GM21723 (cell line): ENCODE measurements at regions not wholly inside any gene's neighbourhood (a gene's known extent, or its start where the extent isn't known, plus 50 kb on each side); places are given as distances from the start of the nearest gene placed in this dataset.
"Not testable (repeated sequence)": the region's sequence is repeated elsewhere in the genome, so short reads cannot be mapped to it uniquely, and the experiment has no call there.

ENCODE experiments used
- ATAC-seq: cut with Tn5 transposase; IDR thresholded peaks from one replicate; pipeline ENCODE4 v1.9.1; 2021; ENCODE audit warnings: mild to moderate bottlenecking, moderate library complexity; ENCODE audit not compliant: unreplicated experiment

GRCh38 chrX:13428053-13428786 lies 108.4 kb upstream of the ATXN3L start:
- ATAC-seq: no peak

- no peak for ATAC-seq
Observed at GRCh38 chrX:13427441-13428052, 107.7 kb upstream of the ATXN3L start.

DNA sequence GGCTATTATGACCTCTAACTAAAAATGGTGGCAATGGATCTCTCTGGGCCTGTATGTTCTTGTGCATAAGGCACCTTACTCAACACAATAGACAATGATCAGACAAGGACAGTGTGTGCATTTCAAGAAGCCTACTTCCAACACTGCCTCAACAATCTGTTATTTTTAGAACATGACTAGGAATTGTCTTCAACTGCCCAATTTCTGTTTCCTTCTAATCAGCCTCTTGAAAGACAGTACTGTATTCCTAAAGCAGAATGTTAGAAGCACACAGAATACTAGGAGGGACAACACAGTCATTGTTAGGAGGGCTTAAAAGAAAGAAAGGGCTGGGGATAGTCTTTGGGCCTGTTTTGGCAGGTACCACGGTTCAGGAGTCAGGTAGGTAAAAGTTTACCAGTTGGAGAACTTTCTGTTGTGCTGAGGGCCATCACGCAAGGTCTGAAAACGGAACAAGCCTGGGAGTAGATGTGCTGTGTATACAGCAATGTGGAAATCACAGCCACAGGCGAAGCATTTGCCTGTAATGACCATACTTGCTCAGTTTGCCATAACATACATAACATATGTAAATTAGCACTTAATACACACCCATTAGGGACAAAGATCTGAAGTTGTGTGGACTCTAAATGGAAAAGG lies 100.8 kb upstream of the ATXN3L start:
- no peak for ATAC-seq

DNA sequence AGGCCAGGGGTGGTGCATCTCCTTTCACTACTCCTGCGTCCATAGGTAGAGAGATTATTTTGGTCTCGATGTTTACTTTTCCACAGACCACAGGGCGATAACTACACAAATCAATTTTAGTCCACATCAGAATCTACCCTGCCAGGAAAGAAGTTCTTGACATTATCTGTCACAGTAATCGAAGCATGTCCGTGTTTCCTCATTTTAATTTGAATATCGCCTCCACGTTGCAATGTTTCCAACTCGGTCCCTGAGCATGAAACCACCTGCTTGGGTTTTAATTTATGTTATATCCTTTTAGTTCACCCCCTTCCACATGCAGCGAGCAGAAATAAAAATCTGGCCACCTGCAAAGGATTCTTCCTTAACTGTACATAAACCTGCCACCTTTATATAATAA lies 100.1 kb upstream of the ATXN3L start:
- no peak for ATAC-seq

DNA sequence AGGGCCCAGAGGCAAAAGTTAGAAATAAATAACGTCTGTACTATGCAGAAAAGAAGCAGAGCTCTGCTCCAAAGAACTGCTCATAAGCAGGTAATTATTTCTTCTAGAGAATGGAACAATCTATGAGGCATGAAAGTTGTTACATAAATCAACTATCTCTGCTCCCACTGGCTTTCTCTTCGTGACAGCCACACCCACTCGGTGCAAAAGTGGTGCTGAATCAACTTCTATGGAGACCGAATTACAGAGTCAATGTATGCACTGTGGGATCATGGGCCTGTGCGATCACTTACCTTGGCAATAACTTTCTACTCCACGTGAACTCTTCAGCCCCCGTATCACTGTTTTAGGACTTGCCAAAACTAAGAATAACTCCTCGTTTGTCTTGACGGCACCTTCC lies 99.4 kb upstream of the ATXN3L start:
- no peak for ATAC-seq

GRCh38 chrX:13418126-13419097 lies 98.6 kb upstream of the ATXN3L start:
- ATAC-seq: no peak

GRCh38 chrX:13415509-13415908 lies 95.7 kb upstream of the ATXN3L start:
- no peak for ATAC-seq

- no peak for ATAC-seq
Observed at GRCh38 chrX:13414006-13414647, 94.3 kb upstream of the ATXN3L start.

DNA sequence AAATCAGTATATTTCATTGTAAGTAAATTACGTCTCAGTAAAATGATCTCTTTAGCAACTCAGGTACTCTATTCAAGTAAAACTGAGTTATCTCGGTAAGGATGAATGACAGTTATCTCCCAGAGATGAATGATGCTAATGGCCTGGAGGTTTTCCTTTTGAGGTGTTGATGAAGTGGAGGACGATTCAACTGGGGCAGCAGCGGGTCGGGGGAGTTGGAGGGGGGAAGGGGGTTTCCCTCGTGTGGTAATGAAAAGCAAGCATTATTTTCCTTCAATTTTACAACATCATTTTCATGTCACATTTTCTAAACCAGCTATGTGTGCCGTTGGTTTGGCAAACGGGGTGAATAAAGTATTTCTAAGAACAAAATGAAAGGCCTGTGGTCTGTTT lies 92.4 kb upstream of the ATXN3L start:
- ATAC-seq: no peak

DNA sequence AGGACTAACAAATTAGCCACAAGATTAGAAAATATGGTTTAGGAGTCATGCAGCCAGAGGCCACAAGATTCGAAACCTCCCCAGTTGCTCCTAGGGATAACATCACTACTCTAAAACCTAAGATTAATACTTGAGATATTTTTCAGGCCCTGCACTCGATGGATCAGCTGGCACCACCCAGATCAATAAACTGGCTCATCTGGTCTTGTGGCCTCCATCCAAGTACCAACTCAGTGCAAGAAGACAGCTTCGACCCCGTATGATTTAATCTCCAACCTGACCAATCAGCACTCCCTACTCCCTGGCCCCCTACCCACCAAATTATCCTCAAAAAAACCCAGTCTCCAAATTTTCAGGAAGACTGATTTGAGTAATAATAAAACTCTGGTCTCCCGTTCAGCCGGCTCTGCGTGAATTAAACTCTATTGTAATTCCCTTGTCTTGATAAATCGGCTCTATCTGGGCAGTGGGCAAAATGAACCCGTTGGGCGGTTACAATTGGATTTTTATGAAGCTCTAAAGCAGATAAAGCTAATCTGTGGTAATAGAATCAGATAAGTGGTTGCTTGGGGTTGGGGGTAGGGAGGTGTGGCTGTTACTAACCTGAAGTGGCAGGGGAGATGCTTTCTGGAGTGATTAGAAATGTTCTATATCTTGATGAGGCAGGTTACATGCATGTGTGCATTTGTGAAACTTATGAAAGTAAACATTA lies 91.8 kb upstream of the ATXN3L start:
- no peak for ATAC-seq

DNA sequence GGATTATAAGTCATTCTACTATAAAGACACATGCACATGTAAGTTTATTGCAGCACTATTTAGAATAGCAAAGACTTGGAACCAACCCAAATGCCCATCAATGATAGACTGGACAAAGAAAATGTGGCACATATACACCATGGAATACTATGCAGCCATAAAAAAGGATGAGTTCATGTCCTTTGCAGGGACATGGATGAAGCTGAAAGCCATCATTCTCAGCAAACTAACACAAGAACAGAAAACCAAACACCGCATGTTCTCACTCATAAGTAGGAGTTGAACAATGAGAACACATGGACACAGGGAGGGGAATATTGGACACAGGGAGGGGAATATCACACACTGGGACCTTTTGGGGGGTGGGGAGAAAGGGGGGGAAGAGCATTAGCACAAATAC lies 88.7 kb upstream of the ATXN3L start:
- ATAC-seq: not testable (repeated sequence)

GRCh38 chrX:13404777-13405176 lies 84.9 kb upstream of the ATXN3L start:
- not testable (repeated sequence) for ATAC-seq

GRCh38 chrX:13404364-13404763 lies 84.5 kb upstream of the ATXN3L start:
- ATAC-seq: no peak

GRCh38 chrX:13401724-13402123 lies 81.9 kb upstream of the ATXN3L start:
- ATAC-seq: no peak

GRCh38 chrX:13398839-13399238 lies 79.0 kb upstream of the ATXN3L start:
- ATAC-seq: no peak

DNA sequence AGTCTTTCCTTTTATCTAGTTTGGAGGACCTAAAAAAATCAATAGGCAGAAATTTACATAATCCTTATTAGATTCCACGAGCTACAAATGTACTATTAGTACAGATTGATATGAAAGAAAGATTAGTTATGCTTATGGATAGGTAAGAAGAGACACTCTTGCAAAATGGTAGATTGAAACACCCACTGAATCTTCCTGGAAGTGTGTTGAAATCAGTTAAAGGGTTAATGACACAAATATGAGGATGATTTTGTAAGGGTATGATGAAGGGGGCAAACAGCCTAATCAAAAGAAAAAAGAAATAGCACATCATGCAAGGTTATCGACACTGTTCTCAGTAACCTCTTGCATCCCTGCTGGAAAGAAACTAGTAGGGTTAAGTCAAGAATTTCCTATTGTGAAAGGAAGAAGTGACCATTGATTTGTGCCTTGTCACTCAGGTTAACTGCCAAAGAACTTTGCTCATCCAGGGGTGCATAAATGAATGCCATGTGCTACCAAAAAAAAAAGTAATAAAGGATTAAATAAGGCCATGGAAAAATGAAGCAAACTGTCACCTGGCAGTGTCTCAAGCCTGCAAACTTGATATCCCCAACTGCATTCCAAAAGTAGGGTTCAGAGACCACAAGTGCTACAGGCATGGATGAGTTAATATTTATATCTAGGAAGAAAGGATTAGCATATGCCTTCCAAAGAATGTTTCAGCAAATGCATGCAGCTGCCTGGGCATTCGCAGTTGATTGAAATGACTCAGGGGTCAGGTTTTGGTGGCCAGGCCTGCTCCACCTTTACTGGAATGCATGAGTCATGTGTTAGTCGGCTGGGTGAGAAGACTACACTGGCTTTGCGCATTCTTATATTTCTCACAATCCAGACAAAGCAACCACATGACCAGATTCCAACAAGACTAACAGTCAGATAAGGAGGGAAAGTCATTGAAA lies 78.3 kb upstream of the ATXN3L start:
- ATAC-seq: no peak

DNA sequence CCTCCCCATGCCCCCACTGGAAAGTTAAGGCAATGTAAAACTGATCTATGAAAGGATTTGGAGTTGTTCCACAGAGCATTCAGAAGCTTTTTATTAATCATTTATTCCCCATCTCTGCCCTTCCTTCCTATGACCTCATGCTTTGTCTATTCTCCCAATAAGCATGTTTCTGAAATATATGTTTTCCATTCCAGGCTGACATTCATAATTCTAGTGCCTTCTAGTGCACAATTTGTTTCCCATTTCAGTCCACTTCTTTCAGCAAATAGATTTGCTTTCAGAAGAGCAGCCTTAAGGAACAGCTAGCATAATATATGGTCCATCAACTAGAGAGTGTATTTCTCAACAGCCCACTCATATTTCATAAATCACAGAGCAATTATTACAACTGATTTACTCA lies 77.1 kb upstream of the ATXN3L start:
- ATAC-seq: no peak

- no peak for ATAC-seq
Observed at GRCh38 chrX:13389501-13389900, 69.6 kb upstream of the ATXN3L start.
